ENCODE measurements at regions not wholly inside any gene's neighbourhood (a gene's known extent, or its start where the extent isn't known, plus 50 kb on each side); places are given as distances from the start of the nearest gene placed in this dataset.

- no peak for DNase-seq (ENCODE audit: low read depth)
Measured at GRCh38 chr6:78192057-78192456, 539.2 kb downstream of the MEI4 start.

DNA sequence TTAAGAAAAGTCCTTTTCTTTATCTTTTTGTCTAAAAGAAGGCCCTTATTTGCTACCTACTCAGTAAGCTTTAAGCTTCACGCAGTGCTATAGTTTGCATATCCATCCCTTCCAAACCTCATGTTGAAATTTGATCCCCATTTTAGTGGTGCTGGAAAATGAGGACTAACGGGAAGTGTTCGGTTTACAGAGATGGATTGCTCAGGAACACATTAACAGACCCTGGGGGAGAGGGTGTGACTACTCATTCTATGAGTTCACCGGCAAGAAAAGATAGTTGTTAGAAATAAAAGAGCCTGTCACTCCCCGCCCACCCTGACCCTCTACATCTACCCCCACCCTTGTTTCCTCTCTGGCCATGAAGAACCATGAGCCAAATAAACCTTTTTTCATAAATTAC is 546.2 kb downstream of the MEI4 start:
- TF ChIP-seq, protein P1, sequence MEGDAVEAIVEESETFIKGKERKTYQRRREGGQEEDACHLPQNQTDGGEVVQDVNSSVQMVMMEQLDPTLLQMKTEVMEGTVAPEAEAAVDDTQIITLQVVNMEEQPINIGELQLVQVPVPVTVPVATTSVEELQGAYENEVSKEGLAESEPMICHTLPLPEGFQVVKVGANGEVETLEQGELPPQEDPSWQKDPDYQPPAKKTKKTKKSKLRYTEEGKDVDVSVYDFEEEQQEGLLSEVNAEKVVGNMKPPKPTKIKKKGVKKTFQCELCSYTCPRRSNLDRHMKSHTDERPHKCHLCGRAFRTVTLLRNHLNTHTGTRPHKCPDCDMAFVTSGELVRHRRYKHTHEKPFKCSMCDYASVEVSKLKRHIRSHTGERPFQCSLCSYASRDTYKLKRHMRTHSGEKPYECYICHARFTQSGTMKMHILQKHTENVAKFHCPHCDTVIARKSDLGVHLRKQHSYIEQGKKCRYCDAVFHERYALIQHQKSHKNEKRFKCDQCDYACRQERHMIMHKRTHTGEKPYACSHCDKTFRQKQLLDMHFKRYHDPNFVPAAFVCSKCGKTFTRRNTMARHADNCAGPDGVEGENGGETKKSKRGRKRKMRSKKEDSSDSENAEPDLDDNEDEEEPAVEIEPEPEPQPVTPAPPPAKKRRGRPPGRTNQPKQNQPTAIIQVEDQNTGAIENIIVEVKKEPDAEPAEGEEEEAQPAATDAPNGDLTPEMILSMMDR (conservative IDR thresholded peaks at IDR 0.05; ENCODE audit: low read depth, low read length), result no peak
- no peak overlapping the region for H3K4me3 ChIP-seq (ENCODE audit: low read depth, low read length)
- no peak for DNase-seq (ENCODE audit: low read depth)

More at GRCh38 chr6:78192057-78192456, 539.2 kb downstream of the MEI4 start:
- no peak overlapping the region for H3K4me3 ChIP-seq (ENCODE audit: low read depth, low read length)
- TF ChIP-seq, protein P1 (conservative IDR thresholded peaks at IDR 0.05; ENCODE audit: low read depth, low read length), result no peak

DNA sequence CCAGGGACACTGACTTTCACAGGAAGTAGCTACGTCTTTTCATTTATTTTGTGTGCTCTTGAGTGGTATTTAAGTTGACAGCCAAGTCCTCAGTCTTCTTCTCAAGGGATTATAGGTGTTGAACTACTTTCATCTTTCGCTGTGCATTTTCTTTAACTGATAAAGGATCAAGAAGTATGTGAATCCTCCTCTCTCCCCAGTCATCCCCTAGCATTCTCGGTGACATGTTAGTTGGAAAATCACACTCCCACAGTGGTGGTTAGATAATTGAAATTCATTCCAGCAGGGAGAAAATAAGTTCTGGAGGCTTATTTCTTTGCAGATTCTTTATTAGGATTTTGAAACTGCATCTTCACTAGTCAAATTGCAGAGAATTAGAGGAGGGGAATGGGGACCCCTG is 569.4 kb downstream of the MEI4 start:
- TF ChIP-seq, protein P1 (conservative IDR thresholded peaks at IDR 0.05; ENCODE audit: low read depth, low read length), result no peak
- no peak for DNase-seq (ENCODE audit: low read depth)
- H3K4me3 ChIP-seq (ENCODE audit: low read depth, low read length), result no peak overlapping the region

GRCh38 chr6:78231002-78231401 is 578.2 kb downstream of the MEI4 start:
- no peak overlapping the region for H3K4me3 ChIP-seq (ENCODE audit: low read depth, low read length)
- TF ChIP-seq, protein P1 (conservative IDR thresholded peaks at IDR 0.05; ENCODE audit: low read depth, low read length), result no peak
- DNase-seq (ENCODE audit: low read depth), result no peak

- TF ChIP-seq, protein P1 (conservative IDR thresholded peaks at IDR 0.05; ENCODE audit: low read depth, low read length), result no peak
- no peak overlapping the region for H3K4me3 ChIP-seq (ENCODE audit: low read depth, low read length)
- peak; percentile 17 for DNase-seq (ENCODE audit: low read depth)
Measured at GRCh38 chr6:78243519-78243918, 590.7 kb downstream of the MEI4 start.

DNA sequence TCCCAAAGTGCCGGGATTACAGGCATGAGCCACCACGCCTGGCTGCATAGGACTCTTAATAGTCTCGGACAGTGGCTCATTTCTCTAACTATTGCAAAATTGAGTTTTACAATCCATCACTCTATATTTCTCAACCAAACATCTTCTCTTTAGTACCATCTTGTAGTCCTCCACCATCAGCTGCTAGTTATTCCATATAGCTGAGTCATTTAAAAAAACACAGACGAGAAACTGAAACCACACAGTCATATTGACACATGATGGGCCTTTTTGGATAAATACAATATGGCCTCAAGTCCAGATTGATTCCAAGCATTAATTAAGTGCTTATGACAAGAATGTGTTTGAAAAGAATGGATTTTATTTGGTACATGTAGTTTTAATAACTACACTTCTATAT is 599.1 kb downstream of the MEI4 start:
- no peak overlapping the region for H3K4me3 ChIP-seq (ENCODE audit: low read depth, low read length)
- DNase-seq (ENCODE audit: low read depth), result no peak
- TF ChIP-seq, protein P1 (conservative IDR thresholded peaks at IDR 0.05; ENCODE audit: low read depth, low read length), result no peak

- H3K4me3 ChIP-seq (ENCODE audit: low read depth, low read length), result no peak overlapping the region
- no peak for DNase-seq (ENCODE audit: low read depth)
- TF ChIP-seq, protein P1 (conservative IDR thresholded peaks at IDR 0.05; ENCODE audit: low read depth, low read length), result no peak
Measured at GRCh38 chr6:78253618-78254017, 600.8 kb downstream of the MEI4 start.

All from choroid plexus epithelial cell (primary cell).